ENCODE measurements at regions not wholly inside any gene's neighbourhood (a gene's known extent, or its start where the extent isn't known, plus 50 kb on each side); places are given as distances from the start of the nearest gene placed in this dataset.

DNA sequence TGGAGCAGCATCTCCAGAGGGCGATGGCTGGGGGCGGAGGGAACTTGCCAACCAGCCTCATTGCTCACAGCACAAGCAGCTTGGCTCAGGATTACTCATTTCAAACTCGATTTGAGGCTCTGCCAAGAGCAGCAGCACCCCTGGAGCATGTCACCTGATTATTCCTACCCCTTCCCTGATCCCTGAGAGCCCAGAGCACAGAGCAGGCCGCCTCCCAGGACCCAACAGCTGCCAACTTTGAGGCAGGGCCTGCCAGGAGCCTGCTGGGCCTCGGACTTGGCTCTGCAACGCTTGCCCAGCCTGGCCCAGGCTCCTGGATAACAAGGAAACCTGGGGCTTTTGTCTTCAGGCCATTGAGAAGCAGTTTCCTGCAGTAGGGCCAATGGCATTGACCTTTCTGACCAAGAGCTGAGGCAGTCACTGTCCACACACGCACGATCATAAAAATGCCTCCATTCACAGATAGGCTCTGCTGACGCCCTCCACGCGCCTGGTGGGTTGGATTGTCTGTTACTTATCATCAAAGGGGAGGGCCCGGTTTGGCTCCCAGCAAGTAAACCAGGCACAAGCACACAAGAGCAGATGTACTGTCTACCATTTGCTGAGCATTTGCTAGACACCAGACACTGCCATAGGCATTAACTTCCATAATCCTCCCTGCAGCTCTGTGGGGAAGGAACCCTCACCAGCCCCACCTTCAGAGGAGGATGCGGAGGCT, 406.6 kb upstream of the EEF2KMT start:
- TF ChIP-seq ZNF274 (IDR thresholded peaks at IDR 0.05; ENCODE audit: low read depth, low read length) (no peak), SUZ12 (IDR thresholded peaks at IDR 0.05; ENCODE audit: extremely low read depth, insufficient read depth, insufficient read length) (no peak), YY1 (IDR thresholded peaks at IDR 0.05; ENCODE audit: insufficient read depth, insufficient read length) (no peak)
